ENCODE measurements at regions not wholly inside any gene's neighbourhood (a gene's known extent, or its start where the extent isn't known, plus 50 kb on each side); places are given as distances from the start of the nearest gene placed in this dataset.

GRCh38 chr20:39607141-39607540 lies 645.0 kb downstream of the DHX35 start:
- no peak for TF ChIP-seq CTCF (IDR thresholded peaks at IDR 0.05; ENCODE audit: low read depth, low read length, poor library complexity, severe bottlenecking)
- no peak for TF ChIP-seq EZH2phosphoT487 (IDR thresholded peaks at IDR 0.05; ENCODE audit: borderline replicate concordance, low read length)

All from DOHH2 (cell line).